Fibroblast of villous mesenchyme (primary cell): ENCODE measurements at regions not wholly inside any gene's neighbourhood (a gene's known extent, or its start where the extent isn't known, plus 50 kb on each side); places are given as distances from the start of the nearest gene placed in this dataset.

Source experiments
- DNase-seq: peaks from one replicate; pipeline ENCODE4 v3.0.0-alpha.2; 2010; ENCODE audit warnings: low read depth
- H3K4me3 ChIP-seq: 2 replicates; pipeline ENCODE4 v1.5.1; 2011; ENCODE audit warnings: low read depth, mild to moderate bottlenecking, low read length
- CTCF ChIP-seq: IDR thresholded peaks from 2 replicates; pipeline ENCODE4 v1.5.1; 2012; ENCODE audit warnings: low read depth, mild to moderate bottlenecking, low read length; ENCODE audit not compliant: insufficient read depth

DNA sequence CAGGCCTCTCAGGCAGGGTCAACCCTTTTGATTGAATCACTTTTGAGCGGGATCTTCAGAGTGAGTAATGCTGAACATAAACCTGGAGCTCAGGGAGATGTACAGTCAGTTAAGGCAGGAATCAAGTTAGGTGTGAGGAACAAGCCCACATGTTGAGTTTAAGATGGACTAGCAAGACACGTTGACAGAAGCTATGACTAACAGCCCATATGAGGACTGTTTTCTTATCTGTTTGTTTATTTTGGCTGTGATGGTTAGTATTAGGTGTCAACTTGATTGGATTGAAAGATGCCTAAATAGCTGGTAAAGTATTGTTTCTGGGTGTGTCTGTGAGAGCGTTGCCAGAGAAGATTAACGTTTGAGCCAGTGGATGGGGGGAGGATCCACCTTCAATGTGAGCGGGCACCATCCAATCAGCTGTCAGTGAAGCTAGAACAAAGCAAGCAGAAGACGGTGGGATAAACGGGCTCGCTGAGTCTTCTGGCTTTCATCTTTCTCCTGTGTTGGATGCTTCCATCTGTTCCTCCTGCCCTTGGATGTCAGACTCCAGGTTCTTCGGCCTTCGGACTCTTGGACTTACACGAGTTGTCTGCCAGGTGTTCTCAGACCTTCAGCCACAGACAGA is 232.3 kb upstream of the STAC start:
- H3K4me3 ChIP-seq = no peak overlapping the region
- no peak for DNase-seq
- no peak for TF ChIP-seq CTCF

DNA sequence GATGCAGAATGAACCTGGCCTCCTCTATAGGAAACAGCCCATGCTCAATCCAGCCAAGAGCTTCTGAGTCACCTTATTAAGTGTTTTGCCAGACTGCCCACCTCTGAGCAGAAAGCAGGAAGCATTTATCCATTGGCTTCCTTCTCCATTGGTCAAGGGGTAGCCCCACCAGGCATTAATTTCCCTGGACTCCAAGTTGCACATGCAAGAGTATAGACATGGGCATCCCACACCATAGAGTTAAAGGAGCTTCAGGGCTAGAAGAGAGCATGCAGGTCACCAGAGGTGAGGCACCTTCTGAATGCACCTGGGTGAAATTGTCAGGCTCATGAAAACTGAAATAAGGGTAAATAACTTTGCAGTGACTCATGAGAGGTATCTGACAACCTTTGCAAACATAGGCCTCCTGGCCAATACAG is 230.8 kb upstream of the STAC start:
- no peak for TF ChIP-seq CTCF
- H3K4me3 ChIP-seq = no peak overlapping the region
- DNase-seq = no peak

- H3K4me3 ChIP-seq = no peak overlapping the region
- TF ChIP-seq CTCF = no peak
- no peak for DNase-seq
These were observed 224.8 kb upstream of the STAC start for GRCh38 chr3:36155515-36155914.

DNA sequence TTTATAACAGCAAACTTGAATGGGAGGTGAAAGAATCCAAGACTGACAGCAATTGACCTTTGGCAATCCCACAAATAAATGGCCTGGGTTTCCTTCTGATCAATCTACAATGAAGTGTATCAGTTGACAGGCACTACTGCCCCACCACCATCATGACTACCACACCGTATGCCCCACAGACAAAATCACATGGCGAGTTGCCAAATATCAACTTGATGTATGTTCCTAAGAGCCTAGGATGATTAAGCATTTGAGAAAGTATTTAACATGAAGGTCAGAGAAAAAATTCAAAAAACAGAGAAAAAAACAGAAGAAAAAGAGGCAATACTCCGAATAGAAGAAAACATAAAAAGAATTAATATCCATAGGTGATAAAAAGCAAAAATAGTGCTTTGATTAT is 215.9 kb upstream of the STAC start:
- DNase-seq = no peak
- no peak overlapping the region for H3K4me3 ChIP-seq
- TF ChIP-seq CTCF = no peak

DNA sequence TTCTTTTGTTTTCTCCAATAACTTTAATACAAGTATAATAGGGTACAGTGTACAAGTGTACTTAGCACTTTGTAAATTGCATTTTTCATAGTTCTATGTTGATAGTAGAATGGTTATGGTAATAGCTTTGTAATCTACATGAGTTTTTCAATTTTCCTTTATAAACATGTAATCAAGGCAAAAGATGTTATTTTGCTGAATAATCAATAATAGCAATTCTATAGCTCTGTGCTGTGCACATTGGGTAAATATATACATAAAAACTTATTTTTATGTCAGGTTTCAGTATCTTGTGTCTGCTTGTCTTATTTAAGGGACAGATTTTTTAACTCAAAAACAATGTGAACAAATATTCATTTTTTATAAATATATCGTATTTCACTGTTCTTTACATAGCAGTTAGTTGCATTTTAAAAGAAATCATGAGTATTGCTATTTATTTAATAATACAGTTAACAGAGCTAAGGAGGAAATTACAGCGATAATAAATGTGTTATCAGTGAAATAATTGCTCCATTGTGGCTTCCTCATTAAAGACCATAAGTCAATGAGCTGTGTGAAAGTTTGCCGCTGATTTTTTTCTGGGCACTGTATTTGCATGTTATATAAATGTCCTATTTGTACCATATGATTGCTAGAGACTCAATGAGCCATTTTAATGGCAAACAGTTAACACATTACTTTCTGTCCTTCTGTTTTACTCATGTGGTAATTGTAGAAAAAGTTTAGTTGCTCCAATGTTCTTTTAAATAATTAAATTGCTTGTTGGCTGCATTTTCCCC is 214.6 kb upstream of the STAC start:
- TF ChIP-seq CTCF = no peak
- DNase-seq = no peak

GRCh38 chr3:36166477-36166876 is 213.8 kb upstream of the STAC start:
- no peak overlapping the region for H3K4me3 ChIP-seq
- DNase-seq = peak; percentile 2
- no peak for TF ChIP-seq CTCF

More for the DNA sequence above, 214.6 kb upstream of the STAC start:
- H3K4me3 ChIP-seq = no peak overlapping the region
